HuH-7 (cell line): ENCODE measurements at regions not wholly inside any gene's neighbourhood (a gene's known extent, or its start where the extent isn't known, plus 50 kb on each side); places are given as distances from the start of the nearest gene placed in this dataset.

Source experiments
- DNase-seq: peaks from one replicate; pipeline ENCODE4 v3.0.0; 2011; ENCODE audit warnings: low spot score

DNA sequence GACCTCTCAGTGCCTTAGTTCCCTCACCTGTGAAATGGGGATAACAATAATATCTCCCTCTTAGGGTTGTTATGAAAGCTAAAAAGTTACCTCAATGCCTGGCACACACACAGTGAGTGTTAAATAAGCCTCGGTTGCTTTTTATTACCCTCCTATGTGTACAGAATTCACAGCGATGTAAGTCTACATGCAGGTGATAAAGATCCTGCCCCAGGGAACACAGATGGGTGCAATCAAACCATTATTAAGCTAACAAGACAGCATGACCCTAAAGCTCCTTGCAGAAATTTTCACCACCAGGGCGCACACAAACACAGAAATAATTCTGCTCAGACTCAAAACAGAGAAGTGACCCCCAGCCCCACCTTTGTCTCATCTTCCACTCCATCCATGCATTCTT lies 261.9 kb downstream of the SNX10 start:
- DNase-seq = no peak

DNA sequence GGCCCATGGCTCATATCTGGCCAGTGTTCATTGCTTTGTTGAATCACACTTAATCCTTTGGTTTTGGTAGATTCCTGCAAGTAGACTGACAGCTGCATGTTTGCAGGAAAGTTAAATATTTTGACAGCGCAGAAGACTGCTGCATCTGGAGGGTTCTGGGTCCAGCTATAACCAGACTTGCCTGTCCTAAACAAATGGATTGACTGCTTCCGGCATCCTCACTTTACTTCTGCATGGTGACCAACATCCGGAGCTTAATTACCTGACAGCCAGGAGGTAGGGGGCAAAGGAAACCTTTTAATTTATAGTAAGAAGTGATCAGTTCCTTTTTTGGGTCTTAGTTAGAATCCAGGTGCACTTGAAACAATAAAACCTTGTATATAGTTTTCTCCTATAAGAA lies 263.3 kb downstream of the SNX10 start:
- no peak for DNase-seq

DNA sequence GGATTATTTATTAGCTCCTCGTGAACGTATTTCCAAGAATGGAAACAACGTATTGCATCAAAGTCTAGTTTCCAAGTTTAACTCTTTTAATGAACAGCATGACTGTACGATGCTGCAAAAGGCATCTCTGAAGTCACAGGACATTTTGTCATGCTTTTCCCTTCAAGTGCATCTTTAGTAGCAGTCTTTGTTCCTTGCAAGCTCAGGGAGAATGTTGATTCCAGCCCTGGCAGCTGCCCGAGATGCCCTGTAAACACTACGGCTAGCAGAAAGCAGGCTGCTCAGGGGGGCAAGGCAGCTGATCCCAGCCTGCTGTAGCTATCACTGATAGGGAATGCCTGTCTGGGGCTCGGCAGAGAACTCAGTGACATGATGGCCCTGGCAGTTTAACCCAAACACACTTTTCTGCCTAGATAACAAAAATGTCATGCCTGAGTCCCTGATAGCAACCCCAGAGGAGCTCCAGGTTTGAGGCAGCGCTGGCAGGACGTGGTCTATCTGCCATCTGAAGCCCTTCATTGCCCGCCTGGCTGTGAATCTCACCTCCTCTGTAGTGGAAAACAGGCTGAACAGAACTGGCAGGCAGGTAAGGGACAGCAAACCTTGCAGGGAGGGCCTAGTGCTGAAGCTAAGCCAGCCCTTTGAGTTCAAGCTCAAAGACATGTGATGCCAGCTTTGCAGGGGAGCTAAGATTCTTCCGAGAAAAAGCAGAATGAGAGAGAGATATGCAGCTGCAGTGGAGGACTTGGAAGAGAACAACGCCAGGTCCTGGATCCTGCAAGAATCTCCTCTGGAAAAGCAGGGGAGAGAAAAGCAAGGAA lies 264.6 kb downstream of the SNX10 start:
- no peak for DNase-seq

DNA sequence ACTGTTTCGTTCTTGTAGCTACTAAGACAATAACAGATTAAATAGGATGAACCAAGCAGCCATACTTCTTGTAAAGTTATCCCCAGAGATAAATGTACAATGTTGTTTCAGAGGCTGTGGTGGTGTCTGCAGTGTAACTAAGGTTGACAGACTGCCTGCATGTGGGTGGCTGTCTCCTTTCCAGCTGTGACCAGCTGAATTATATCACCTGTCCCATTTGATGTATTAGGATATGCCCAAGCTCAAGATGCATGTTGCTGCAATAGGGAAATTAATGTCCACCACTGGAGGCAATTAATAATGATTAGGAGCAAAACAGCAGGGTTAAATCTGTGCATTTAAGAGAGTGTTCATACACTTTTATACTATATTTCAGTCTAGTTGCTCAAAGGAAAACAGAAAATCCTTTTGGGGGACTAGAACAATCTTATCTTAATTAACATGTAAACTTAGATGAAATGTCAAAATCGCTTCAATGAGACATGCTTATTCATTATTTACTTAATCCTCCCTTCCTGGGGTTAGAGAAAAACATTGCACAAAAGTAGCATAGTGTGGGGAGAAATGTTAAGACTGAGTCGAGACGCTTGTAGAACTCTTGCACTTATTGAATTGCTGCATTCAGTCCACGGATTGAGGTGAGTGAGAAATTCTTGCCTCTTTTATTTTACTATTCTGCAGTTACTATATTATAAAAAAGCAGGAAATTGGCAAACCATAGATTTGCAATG lies 269.0 kb downstream of the SNX10 start:
- DNase-seq = no peak

DNA sequence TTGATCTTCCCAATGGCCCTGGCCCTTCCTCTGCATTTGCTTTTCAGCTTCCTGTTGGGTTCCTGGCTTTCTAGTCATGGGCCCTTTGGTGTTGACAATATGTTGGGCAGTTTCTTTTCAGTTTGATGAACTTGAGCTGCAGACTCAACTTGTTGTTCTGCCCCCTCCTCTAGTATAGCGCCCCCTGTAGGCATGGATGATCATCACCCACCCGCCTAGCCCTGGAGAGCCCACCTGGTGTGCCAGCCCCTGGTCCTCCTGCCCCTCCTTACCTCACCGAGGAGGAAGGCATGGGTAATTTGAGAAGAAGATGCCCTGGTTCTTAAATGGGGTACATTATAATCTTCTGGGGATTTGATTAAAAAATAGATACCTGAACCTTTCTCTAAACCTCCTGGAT lies 271.2 kb downstream of the SNX10 start:
- DNase-seq = no peak

DNA sequence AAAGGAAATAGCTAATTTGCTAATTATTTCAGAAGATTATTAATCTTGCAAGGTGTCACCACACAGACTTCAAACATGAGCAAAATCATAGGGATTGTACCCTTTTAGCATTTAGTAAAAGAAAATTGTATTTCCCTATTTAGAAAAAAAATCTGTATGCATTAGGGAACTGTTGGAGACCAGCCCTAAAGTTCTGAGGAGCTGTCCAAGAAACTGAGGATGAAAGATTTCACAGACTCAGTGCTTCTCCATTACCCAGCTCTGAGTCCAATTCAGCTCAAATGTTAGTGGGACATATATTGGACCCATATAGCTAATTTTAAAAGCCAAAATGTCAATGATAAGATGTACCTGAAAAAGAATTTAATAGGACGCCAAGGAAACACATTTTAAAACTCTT lies 271.7 kb downstream of the SNX10 start:
- no peak for DNase-seq

DNA sequence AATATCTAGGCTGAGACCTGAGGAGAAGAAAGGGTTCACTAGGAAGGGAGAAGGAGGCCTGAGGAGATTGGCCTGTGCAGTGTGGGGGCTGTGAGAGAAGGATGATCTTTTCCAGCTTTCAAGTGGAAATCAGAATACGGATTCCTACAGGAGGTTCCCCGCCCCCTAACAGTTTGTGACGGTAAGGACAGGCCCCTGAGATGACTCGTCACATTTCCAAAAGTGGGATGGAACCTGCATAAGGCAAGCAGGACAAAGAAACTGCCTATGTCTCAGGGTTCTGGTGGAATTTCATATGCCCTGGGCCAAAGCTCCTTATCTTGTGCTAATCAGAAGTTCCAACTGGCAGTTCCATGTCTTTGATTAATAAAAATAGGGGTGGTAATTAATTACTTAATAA lies 275.6 kb downstream of the SNX10 start:
- no peak for DNase-seq

DNA sequence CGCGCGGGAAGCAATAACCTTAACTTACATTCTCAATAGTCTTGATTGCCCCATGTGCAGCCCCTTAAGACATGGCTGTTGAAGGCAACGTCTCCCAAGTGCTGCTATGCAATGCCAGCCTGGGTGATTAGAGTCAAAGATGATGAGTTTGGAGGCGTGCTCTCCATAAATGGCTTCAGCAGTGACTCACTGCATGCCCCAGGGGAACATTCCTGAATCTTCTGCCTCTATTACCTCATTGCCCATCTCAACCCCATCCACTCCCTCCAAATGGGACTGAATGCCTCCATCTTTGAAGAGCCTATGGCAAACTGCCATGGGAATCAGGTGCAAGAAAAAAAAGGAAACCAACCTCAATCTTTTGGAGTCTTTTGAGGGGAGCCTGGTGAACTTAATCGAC lies 282.8 kb downstream of the SNX10 start:
- no peak for DNase-seq

DNA sequence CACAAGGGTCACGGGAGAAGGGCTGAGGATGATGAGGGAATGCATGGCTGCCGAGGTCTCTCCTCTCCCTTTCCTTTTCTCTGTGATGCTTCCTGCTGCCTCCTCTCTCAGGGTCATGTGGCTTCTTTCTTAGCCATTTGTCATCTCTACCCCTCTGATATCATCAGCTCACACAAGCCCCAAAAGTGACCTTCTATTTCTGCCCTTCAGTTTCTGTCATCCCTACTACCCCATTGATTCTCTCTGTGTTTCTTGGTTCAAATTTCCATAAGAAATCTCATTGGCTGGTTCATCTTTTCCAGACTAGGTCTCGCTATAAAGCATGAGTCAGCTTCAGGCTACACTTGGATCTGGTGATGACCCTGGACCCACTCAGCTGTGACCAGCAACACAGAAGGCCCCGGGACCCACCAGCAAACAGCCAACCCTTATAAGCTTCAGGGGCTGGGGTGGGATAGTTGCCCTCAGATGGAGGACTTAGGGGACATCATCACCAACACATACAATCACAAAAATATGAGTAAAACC lies 284.3 kb downstream of the SKAP2 start:
- DNase-seq = no peak

DNA sequence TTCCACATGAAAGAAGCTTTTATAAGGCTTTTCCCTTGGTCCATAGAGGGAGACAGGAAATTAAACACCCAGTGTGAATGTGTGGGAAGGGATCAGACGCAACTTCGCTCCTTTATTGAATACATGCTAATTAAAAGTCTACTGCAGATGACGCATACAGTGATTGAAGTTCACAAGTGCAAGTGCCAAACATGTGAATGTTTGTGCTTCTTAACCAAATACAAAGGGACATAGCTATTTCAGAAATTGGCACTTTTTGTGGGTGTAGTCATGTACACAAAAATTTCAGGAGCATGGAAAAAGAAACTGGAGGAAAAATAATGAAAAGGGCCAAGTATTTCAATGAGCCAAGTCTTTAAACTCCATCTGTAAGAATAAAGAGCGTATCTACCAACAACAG lies 283.7 kb downstream of the SKAP2 start:
- no peak for DNase-seq

DNA sequence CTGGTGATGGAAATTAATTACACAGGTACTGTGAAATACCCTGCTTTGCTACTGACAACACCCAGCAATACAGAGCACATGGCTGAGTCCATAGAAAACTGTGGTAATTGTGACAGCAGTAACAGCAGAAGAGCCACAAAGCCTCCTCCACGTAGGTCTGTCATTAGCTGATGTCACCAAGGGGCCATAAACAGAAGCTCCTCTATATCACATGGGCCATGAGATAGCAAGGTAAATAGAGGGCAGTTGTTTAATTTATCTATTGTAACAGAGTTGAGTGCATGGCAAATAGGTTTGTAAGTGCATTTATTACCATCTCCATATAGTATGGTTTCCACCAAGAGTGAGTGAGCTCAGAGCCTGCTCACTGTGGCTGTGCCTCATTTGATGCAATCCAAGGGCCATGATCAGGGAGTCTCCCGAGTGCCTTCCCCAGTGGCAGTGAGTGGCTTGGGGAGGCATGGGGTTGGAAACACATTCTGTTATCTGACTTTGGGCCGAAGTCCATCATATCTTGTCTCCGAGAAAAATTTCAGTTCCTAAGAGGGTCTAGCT lies 281.2 kb downstream of the SKAP2 start:
- DNase-seq = no peak

DNA sequence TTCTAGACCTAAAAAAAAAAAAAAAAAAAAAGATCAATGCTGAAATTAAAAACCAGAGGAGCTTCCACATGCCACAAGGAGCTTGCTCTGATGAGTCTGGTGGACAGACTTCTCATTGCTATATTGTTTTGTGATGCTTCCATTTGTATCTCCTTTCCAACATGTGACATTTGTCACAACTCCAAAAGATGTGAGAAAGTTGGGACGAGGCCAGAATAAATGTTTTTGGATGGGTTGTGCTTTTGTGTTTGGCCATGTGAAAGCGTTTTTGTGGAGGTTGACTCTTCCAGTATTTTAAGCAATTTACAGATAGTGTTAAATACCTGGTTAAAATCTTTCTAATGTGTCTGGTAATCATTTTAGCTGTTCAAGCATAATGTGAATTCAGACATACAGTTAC lies 280.1 kb downstream of the SKAP2 start:
- DNase-seq = no peak

DNA sequence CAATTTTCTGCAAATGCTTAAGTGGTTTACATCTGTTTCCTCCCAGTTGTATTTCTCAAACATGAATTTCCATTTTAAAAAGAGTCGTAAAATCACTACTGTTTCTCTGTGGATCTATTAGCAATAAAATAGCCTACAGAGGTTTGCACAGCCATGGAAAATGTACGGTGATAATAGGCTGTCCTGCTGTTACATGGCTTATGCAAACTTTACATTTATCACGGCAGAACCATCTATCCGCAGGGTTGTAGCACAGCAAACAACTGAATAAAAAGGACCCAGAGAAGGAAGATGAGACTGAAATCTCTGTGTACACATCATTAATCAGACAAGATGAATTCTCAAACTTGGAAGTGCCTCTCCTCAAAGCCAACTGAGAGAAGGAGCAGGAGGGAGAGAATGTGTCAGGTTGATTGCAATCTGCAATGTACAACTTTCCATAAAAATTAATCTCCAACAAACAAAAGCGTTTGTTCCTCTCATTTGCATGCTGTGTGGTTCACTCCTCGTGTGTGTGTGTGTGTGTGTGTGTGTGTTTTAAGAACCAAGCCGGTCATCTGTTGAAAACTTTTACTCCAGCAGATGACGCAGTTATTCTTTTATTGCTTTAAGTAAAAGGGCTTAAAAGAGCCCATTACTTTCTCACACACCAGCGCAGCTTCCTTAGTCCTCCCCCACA lies 279.3 kb downstream of the SKAP2 start:
- DNase-seq = no peak

DNA sequence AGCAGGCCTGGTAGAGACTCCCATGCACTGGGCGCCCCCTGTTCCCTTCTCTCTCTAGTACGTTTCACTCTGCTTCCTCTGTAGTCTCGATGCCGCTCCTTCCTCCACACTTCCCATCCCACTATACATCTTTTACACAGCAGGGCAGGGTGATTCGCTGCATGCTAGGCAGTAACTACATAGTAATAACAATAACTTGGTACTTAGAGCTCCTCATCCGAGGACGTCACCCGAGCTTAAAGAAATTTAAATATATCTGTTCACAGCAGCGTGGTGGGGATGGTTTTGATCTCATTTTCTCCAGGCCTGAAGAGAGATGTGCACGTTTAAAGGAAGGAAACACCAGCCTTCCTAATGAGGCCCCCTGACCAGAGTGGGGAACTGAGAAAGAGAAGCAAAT lies 276.9 kb downstream of the SKAP2 start:
- no peak for DNase-seq

DNA sequence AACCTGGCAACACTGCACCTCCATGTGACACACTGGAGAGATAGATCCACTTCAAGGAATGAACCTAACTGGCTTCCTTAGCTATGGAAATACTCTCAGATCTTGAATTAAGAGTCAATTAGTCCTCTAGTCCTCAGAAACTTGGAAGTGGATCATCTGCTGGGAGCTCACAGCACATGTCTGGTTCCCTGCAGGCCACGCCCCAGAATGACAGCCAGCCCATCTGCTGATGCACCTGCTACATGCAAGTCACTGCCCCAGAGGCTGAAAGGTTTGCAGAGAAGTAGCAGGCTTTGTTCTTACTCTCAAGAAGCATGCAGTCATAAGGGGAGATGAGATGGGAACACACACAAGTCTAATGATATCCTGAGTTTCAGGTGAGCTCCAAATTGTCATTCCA lies 275.9 kb downstream of the SKAP2 start:
- DNase-seq = no peak

DNA sequence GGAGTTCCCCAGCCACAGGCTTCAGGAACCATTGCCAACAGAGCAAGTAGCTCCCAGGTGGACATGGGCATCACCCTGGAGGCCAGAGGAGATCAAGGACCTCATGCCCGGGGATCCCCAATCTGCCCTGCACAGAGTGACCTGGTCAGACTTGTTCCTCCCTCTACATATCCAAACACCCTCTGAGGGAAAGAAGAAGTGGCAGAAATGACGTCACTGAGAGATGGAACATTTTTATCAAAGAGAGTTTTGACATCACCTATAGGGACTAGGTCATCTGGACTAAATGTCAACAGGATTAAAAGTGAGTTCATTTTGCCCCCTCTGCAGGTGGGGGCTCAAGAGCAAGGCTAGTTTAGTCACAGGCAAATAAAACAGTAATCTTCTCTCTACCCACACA lies 273.7 kb downstream of the SKAP2 start:
- no peak for DNase-seq

DNA sequence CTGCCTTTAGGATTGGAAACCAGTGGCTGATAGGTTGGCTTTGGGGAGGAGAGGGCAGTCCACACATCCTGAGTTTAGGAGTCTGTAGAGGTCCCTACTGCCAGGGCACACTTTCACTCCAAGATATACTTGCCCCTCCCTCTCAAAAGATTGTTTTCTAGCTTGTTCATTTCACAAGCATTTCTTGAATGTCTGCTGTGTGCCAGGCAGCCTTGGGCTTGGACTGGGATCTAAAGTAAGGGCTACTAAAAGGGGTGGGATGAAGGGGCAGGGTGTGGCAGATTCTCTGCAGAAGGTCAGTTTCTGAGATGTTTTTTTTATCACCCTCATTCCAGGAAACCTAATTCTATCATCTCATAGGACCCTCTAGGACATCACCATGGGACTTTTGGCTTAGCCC lies 272.4 kb downstream of the SKAP2 start:
- no peak for DNase-seq

DNA sequence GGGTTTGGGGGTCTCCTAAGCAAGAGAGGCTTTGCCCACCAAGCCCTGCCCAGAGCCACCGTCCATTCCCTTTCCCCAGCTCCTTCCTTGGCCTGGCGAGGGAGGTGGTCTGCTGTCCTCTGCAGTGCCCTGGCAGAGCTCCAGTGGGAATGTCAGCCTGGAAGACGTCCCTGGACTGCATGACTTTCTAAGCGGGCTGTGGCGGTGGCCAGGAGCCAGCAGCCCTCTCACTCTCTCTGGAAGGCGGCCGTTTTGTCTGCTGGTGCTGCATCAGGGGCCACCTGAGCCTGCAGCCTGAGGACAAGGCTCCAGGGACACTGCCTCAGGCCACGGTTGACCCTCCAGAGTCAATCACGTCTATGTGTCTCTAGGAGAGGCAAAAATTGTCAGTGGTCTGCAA lies 271.0 kb downstream of the SKAP2 start:
- DNase-seq = no peak

DNA sequence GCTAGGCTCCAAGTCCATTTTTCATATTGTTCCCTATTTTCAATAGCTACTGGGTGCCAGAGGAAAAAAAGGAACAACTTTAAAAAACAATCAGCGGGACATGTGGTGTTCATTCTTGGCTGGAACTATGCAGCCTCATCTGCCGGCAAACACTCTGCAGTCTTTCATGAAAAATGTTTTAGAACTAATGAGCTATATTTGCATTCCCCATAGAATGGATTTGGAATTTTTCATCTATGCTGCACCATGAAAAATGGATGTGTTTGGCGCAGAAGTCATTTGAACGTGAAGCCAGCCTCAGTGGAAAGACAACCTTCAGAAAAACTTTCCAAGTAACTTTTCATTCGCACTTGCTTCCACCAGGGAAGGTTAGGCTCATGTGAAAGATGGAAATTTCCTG lies 270.5 kb downstream of the SKAP2 start:
- no peak for DNase-seq

DNA sequence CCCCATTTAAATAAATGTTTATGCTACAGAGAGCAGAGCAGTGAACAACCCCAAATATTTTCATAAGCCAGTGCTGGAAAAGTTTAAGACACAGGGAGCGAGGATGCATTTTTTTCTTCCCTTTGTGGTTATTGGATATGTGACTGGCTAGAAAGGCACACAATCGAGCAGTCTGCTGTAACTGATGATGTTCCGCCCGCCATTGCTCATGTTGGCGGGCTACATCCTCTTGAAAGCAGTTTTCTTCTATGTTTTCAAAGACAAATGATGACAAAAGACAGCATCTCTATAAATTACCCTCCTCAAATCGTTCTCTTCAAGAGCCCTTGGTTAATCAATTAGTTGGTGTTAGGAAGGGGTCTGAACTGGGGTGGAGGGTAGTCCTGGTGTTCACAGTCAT lies 269.8 kb downstream of the SKAP2 start:
- DNase-seq = no peak

DNA sequence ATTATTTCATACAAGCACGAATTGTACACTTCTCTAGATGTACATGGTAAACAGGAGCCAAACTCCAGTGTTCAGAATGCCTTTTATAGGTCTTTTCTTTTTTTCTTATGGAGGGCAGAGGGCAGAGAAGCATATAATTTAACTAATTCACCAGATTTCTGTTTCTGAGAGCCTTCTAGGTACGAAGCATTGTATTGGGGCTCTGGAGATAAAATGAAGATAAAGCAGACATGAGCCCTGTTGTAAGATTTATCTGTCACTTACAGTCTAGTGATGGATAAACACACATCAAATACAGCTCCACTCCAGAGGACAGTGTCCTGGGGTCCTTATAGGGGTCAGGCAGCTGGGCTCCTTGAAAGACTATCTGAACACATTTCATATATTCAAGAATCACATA lies 265.5 kb downstream of the SKAP2 start:
- no peak for DNase-seq

DNA sequence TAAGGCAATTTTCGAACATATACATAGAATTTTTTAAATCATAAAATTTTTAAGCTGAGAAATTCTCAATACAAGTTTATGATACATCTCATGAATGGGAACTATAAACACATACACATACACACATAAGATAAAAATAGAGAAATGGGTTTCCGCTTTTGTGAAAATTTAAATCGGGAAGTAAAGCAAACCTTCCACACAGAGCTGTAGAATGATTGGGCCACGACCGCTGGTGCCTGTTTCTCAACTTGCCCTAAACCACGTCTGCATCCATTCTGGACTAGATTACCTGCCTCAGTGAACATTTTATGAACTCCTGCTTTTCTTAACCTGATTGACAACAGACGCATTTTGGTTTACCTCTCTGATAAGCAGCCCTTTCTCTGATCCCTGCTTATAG lies 264.4 kb downstream of the SKAP2 start:
- no peak for DNase-seq

DNA sequence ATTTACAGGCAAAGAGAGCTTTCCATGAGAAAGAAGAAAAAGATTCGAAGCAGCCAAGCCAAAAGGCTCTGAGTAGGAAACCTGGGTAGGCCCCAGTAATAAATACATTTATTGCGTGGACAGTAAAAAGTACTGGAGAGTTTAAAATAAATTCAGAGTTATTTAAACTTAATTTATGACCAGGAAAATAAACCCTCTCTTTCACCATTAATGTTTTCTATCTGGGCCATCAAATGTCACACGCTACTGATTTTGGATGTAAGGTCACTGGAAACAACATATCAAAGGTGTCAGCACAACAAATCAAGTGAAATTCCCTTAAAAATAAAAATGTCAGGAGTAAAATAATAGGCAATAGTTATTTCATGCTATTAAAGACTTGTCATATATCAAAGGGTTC lies 264.0 kb downstream of the SKAP2 start:
- DNase-seq = no peak
